Stimulated activated CD8-positive, alpha-beta memory T cell treated with anti-CD3 and anti-CD28 coated beads, Interleukin-2, amount 100 ng/mL, for 1 hour (primary cell): ENCODE measurements at regions not wholly inside any gene's neighbourhood (a gene's known extent, or its start where the extent isn't known, plus 50 kb on each side); places are given as distances from the start of the nearest gene placed in this dataset.
"Not testable (repeated sequence)": the region's sequence is repeated elsewhere in the genome, so short reads cannot be mapped to it uniquely, and the experiment has no call there.

Experiments used
- DNase-seq, 2 donors: peaks; one replicate each; pipeline ENCODE4 v3.0.0-alpha.2; 2020; ENCODE audit warnings: low read depth in 2 of 2

DNA sequence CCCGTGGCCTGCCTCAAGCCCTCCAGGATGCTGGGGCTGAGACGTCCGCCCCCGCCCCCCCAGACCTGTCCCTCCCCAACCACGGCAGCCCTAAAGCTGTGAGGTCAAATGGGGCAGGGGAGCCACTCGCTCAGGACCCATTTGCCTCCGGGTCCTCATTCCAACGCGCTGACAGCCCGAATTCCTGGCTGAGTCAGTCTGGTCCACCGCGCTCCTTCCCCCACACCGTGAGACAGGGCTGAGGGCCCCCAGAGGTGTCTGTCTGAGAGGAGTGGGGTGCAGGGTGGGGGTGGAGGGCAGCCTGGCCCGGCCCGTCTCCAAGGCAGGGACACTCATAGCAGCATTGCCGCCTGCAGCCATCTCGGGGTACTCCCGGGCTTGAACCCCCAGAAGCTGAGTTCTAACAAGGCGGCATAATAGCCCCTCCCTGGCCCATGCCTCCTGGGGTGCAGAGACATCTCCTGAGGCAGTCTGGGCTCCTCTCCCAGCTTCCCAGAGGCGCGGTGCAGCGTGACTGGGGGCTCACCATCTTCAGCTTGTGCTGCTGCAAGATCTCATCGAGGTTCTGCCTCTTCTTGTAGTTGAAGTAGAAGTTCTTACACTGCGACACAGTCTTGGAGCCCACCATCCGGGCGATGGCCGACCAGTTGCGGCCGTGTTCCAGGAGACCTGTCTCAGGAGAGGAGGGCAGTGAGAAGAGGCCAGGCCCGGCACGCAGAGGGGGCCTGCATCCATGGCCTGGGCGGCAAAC is 90.5 kb downstream of the RFLNA start:
- DNase-seq = no peak

DNA sequence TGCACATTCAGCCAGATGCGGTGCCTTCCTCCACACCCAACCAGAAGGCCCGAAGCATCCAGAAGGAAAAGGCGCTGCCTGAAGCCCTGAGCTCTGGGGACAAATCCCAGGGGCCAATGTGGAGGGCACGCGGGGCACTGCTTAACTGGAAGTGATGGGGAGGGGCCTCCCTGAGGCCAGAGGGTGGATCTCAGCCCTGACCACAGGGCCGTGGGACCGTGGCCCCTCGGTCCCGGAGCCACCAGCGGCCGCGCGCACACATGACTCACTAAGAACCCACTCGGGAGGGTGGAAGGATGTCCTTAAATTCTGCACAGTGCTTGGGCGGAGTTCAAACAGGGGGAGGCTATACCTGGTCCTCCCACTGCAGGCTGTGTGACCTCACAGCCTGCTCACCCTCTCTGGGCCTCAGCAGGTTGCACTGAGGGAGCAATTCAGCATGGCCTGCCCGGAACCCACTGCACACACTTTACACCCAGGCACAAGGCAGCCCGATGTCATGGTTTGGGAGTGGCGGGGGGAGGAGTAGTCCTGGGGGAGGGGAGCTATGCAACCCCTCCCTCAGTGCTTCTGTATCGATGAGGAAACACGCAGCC is 89.5 kb downstream of the RFLNA start:
- no peak for DNase-seq

DNA sequence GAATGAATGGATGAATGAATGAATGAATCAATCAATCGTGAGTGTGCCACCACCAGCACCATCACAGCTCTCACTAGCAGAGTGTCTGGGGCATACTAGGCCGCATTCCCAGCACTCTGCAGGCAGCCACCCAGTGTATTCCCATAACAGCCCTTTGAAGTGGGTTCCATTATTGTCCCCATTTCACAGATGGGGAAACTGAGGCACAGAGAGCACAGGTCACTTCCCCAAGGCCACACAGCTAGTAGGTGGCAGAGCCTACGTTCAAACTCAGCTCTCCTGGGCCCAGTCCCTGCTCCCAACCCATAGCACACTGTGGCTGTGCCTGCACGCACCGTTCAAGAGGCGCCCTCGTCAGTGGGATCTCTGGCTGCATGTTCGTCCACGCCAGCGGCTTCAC is 88.1 kb downstream of the RFLNA start:
- no peak for DNase-seq

DNA sequence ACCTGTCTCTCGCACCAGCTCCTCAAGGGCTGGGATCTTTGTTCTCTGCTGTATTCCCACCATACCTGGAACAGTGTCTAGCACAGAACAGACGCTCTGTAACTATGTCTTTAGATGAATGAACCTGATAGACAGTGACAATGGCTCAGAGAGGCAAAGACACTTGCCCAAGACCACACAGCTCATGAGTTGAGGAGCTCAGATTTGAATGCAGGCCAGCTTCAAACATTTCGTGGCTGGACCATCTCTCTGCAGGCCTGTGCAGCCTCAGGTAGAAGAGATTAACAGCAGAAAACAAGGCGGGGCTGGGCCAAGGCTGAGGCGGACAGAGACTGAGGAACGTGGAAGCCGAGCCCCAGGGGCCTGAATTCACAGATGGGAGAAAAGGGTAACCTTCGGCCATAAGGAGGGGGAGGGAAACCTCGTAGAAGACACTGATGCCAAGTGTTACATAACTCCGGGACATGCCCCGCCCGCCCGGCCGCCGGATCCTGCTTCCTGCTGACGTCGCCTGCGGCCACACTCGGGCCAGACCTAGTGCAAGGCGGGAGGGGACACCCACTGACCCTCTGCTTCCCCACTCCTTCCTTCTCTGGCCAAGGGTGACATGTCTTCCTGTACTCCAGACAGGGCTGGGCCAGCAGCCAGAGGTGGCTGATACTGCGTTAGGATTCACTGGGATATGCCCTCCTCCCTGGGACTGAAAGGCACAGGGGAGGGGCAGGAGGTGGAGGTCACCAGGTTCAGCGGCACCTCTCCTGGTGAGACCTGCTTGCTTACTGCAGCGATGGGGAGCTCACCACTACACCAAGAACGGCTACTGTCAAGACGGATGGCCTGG is 86.8 kb downstream of the RFLNA start:
- DNase-seq = no peak

DNA sequence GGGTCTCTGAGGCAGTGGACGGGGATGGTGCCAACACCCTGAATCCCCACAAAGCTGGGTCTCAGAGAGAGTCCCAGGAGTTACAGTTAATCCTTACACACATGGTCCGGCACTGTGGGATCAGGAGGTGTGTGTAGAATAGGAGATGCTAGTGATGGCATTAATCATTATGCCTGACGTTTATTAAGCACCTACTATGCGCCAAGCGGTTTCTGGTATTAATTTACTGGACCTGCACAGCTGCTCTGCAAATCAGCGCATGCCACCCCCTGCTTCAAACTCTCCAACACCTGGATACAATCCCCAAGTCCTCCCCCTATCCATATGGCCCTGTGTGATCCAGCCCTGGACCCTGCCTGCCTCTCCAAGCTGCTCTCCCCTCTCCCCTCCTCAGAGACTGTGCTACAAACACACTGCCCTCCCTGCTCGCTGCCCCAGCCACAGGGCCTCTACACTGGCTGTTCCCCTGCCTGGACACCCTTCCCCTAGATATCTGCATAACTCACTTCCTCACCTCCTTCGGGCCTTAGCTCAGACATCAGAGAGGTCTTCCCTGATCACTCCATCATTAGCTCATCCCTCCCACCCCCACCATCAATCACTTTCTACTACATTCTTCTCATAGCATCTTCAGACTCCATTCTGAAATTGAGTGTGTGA is 86.0 kb downstream of the RFLNA start:
- DNase-seq = no peak

DNA sequence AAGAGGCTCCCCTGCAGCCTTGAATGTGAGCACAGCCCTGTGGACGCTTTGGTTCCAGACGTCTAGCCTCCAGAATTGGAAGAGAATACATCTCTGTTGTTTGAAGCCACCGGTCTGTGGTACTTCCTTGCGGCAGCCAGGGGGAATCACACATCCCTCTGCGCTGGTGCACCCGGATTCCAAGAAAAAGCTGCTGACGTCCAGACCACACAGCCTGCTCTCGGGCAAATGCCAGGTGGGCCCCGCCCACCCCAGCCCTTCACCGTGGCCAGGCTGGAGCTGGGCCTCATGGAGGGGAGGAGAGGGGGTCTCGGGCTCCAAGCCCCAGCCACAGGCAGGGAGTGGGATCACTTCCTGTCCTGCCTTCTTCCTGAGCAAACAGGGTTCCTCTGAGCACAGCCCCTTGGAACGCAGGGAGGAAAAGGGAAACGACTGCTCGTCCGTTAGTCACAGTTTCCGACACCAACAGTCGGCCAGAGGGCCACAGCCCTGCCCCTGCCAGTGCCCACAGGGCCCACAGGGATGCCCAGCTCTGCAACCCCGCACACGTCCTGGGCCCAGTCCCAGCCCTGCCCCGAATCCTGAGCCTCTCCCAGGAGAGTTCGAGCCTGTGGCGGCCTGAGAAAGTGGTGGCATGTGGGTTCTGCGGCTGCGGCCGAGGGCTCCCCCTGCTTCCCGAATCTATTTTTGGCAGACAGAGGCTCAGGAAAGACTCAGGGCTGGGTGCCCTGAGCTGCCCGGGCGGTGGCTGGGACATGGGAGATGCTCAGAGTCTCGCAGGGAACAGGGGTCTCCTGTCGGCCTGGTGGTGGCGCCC is 85.3 kb downstream of the RFLNA start:
- no peak for DNase-seq

DNA sequence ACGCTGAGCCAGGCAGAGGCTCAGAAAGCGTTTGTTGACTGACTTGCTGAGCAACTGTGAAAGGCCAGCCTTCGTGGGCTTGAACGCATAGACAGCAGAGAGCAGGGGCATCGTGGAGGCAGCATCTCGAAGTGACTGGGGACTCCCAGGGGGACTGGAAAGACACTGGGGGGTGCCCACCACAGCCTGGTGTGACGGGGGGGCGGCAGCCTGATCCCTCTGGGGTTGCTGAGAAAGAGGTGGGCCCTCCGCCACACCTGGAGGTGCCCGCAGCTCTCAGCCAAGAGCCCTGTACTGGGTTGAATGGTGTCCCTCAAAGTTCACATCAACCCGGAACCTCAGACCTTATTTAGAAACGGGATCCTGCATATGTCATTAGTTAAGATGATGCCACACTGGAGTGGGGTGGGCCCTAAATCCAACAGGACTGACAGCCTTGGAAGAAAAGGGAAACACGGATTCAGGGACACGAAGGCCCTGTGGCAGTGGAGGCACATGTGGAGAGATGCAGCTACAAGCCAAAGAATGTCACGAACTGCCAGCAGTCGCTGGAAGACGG is 84.6 kb downstream of the RFLNA start:
- DNase-seq = no peak

DNA sequence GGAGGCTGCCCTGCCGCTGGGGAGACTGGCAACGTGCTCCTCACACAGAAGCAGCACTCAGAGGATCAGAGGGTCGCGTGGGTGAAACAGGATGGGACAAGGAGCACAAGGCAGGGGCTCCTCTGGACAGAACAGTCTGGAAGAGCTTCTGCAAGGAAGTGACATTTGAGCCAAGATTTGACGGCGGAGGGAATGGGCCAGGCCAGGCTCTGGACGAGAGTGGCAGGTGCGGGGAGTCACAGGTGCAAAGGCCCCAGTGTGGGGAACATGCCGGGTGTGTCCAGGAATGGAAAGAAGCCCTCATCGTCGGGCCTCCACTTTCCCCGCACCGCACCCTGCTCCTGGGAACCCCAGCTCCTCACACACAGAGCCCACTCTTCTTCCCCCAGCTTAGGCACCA is 84.0 kb downstream of the RFLNA start:
- no peak for DNase-seq

DNA sequence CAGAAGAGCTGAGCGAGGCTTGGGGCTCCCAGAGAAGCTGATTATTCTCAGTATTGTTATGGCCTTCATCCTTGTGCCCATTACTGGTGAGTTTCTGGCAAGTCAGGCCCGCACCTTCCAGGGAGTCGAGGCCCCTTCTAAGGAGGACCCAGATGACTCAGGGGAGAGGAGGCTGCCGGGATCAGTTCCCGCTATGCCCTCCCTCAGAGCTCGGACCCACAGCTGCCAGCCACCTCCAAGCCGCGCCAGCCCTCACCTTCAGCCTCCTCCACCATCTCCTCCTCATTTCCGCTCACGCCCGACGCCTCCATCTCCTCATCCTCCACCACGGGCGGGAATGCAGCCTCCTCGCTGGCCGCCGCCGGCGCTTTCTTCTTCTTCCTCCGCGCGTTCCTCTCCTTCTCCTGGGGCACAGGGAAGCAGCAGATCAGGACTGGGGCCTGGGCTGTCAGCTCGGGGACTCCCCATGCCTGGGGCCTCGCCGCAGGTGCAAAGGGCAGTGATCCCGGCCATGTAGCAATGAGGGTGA is 83.2 kb downstream of the RFLNA start:
- DNase-seq = no peak

DNA sequence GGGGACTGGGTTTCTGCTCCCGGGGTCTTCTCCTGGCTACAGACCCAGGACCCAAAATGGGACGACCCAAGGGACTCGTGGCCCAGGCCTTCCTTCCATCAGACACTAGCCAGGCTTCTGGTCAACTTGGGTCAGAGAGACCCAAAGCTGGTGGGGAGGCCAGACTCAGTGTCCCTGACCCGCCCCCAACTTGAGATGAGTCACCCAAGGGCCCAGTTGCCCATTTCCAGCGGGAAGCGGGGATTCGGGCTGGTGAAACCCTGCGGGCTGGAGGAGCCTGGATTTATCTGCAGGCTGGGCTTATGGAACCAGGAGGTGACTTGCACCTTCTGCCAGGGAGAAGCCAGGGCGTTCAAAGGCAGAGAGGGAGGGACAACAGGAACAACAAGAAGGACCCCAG is 81.5 kb downstream of the RFLNA start:
- no peak for DNase-seq

DNA sequence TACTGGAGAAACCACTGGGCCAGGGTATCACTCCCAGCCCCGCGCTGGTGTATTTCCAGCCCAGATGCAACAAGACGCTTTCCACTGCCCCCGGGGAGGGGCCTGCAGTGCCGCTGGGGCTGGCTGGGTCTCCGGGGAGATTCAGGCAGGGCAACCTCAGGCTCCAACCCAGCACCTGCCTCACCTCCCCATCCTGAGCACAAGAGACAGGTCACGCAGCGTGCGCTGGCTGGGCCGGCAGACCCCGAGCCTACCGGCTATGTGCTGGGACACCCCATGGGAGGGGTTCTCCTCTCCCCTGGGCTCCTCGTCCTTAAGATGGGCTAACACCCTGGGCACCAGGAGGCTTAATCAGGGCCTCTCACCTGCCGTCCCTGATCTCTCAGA is 80.9 kb downstream of the RFLNA start:
- no peak for DNase-seq

DNA sequence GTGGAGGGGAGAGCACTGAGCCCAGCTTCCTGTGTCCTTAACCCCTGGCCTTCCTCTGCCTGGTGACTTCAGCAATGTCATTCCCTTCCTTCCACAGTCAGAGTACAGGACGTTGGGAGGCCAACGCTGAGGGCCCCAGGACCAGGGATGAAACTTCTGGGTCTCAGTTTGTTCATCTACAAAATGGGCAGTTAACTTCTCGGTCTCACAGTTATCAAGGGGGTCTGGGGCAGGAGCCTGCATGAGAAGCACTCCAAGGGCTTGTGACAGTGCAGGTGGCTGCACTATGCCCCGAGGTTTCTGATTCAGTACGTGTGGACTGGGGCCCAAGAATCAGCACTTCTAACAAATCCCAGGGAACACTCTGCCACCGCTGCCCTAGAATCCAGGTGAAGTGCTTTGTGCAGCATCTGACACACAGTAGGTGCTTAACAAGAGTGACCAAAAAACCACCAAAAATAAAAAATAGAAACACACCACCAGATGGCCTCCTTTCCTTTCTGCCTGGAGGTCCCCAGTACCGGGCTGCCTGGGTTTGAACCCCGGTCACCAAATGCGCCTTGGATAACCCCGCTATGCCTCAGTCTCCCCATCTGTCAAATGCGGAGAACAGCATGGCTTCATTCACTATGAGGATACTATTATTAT is 80.4 kb downstream of the RFLNA start:
- DNase-seq = no peak

DNA sequence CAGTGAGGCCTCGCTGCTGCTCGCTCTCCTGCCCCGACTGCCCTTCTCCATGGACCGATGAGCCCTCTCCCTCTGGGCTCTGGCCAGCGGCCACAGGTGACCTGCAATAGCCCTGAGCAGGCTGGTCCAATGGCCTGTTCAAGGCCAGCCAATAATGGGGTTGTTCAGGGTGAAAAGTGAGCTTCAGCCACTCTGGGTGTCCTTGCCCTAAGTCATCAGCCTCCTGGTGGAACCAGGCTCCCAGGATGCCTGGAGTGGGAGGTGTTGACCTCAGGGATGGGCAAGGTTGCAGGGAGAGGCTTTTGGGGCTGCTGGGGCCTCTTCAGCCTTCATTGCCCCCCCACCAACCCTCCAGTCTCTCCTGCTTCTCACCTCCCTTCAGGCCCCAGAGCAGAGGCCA is 79.7 kb downstream of the RFLNA start:
- DNase-seq = no peak

DNA sequence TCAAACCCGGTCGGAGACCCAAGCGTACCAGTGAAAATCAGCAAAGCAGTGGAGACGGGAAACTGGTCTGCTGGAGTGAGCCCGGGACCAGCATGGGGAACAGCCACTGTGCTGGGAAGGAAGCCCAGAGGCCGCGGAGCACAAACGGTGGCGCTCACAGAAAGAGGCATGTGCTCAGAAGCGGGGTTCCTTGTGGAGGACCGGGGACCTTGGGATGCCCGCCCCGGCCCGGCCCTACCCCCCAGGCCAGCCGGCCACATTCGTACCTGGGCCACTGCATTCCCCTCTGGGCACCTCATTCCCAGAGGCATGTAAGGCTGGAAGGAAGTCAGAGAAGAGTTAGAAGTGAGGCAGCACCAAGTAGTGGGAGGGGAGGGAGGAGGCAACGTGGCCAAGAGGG is 79.3 kb downstream of the RFLNA start:
- DNase-seq = no peak

DNA sequence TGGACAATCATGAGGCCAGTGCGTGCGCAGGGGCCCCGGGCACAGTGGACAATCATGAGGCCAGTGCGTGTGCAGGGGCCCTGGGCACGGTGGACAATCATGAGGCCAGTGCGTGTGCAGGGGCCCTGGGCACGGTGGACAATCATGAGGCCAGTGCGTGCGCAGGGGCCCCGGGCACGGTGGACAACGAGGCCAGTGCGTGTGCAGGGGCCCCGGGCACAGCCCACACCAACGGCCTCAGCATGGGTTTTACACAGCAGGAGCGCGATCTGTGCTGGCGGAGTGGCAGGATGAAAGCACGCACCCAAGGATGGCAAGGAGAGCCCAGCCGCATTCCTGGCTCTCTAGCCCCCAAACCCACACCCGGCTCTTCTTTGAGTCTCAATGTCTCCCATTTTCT is 78.8 kb downstream of the RFLNA start:
- not testable (repeated sequence) for DNase-seq

DNA sequence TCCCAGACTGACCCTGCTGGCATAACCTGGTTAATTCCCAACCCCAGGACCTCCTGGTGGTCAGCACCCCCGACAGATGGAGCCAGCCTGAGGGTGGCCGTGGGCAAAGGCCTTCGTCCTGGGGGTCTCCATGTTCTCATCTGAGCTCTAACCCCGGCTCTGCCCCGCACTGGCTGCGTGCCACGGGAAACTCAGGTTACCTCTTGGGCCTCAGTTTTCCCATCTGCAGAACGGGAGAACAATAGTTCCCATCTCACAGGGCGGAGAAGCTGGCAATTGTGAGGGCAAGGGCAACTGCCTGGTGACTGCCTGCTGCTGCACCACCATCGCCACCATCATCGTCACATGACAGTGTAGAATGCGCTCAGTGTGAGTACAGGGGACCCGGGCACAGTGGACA is 77.9 kb downstream of the RFLNA start:
- DNase-seq = no peak

DNA sequence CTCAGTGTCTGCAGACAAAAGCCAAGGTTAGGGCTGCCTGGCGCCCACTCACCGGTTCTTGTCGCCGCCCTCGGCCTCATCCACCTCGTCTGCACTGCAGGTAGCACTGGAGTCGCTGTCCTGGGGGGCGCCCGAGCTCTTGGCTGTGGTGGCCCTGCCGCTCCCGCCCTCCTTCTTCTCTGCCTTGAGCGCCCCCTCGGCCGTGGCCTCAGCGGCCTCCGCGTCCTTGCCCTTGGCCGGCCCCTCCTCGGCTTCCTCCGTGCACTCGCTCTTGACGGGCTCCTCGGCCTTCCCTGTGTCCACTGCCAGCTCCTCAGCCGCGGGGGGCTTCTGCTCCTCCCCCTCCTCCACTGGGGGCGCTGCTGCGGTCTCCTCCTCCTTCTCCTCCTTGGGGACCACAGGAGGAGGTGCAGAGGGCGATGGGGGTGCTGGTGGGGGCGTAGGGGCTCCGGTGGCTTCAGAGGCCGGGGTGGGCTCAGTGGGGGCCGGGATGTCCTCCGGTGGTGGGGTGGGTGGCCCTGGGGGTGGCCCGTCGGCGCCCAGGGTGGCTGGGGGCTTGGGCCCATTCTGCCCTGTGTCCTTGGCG is 77.2 kb downstream of the RFLNA start:
- no peak for DNase-seq

DNA sequence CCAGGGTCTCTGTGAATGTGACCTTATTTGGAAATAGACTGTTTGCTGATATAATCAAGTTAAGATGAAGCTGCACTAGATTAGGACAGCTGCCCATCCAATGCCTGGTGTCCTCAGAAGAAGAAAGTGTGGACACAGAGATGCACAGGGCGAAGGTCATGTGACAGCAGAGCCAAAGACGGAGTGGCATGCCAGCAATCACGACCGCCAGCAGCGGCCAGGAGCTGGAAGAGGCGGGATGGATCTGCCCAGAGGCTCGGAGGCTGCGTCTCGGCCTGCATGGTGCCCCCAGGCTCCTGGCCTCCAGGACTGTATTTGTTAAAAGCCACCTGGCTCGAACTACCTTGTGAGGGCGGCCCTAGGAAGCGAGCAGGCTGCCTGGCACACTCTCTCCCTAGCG is 76.5 kb downstream of the RFLNA start:
- no peak for DNase-seq

DNA sequence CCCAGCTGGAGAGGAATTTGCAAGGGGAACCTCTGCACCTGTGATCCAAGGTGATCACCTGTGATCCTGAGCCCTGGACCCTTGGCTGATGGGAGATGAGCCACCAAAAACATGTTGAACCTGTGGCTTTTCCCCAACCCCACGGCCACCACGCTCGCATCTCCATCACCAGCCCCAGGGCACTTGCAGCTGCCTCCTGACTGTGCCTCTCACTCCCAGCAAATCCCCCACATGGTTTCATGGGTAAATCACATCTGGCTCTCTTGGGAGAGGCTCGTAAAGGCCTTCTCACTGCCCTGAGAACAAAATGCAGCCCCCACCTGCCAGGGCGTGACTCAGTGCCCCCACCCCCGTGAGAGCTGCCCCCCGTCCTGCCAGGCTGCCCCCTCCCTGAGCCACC is 76.0 kb downstream of the RFLNA start:
- no peak for DNase-seq

DNA sequence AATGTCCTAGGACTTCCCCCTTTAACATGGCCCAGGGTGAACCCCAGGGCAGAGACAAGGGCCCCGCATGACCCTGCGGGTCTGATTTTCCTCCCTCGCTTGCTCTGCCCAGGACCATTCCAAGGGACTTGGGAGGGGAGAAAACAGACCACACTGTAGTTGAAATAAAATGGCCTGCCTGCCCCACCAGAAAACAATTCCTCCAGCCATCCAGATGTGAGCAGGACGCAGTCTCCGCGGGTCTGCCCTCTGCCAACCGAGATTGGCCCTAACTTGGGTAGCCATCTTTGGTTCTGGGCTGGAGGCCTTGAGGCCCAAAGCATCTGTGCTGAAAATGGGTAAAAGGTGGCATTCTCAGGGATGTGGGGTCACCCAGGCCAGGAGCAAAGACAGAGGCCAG is 75.5 kb downstream of the RFLNA start:
- DNase-seq = no peak
